ENCODE measurements at regions not wholly inside any gene's neighbourhood (a gene's known extent, or its start where the extent isn't known, plus 50 kb on each side); places are given as distances from the start of the nearest gene placed in this dataset.

DNA sequence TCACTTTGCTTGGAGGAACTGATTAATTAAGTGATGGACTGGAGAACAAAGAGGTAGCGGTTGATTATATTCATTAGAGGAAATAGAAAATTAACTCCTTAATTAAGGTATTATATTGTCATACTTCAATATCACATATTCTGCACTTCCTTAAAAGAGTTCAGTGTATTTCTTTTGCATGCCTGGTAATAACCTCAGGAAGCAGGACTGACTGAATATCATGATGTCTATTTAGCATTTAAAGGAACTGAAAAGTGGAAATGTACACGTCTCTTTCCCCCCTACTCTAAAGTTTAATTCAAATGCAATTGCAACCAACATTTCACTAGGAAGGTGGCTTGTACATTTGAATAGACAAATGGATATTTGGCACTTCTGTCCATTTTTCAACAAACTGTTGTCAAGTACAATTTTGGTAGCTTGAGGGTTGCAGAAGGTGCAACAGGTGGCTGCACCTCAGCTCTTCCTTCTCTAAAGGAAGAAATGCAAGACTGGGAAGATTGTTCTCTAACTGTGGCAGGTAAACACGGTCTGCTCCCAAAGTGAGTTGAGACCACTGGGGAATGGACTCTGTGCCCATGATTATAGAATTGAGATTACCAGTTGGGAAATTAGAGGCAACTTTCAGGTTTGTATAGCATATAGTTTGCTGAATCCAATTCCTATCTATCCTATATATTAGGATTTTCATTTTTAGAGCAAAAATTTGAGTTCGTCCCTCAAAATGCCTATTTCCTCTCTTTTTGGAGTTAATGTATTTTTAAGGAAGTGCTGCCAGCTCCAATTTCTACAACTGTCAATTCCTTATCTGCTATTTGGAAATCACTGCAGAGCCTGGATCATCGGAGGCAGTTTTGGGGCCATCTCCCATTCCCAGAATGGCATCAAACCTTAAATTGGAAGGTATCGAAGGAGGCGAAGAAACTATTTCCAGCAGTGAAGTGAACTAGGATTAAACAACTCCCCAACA, 98.9 kb upstream of the TAF11L2 start:
- Histone ChIP-seq H3K27ac (ENCODE audit: insufficient read depth, low read length) (no peak overlapping the region), H3K4me2 (ENCODE audit: low read depth, low read length) (peak overlapping the region; percentile 69)
- no peak for ATAC-seq (ENCODE audit: low read depth)
- no peak for TF ChIP-seq FOS (IDR thresholded peaks at IDR 0.05; ENCODE audit: low read depth, low read length)
- no peak for TF ChIP-seq RFX5 (IDR thresholded peaks at IDR 0.05; ENCODE audit: low read depth, low read length)
- TF ChIP-seq RCOR1 (IDR thresholded peaks at IDR 0.05; ENCODE audit: insufficient replicate concordance, low read length), result no peak
- TF ChIP-seq RAD21 (IDR thresholded peaks at IDR 0.05; ENCODE audit: low read length), result no peak
- no peak for TF ChIP-seq NFE2L2 (IDR thresholded peaks at IDR 0.05; ENCODE audit: low read depth, low read length)
- TF ChIP-seq CTCF (conservative IDR thresholded peaks at IDR 0.05; ENCODE audit: low read depth, low read length), result no peak
- no peak for TF ChIP-seq SMC3 (IDR thresholded peaks at IDR 0.05; ENCODE audit: low read depth, low read length)
- no peak for TF ChIP-seq MXI1 (IDR thresholded peaks at IDR 0.05; ENCODE audit: borderline replicate concordance, low read depth, low read length)
- no peak for TF ChIP-seq POLR2A (IDR thresholded peaks at IDR 0.05; ENCODE audit: low read depth, low read length)
- TF ChIP-seq ELK1 (IDR thresholded peaks at IDR 0.05; ENCODE audit: borderline replicate concordance, low read depth, low read length), result no peak
- no peak for TF ChIP-seq BHLHE40 (IDR thresholded peaks at IDR 0.05; ENCODE audit: low read depth, low read length)
- TF ChIP-seq, protein P1, sequence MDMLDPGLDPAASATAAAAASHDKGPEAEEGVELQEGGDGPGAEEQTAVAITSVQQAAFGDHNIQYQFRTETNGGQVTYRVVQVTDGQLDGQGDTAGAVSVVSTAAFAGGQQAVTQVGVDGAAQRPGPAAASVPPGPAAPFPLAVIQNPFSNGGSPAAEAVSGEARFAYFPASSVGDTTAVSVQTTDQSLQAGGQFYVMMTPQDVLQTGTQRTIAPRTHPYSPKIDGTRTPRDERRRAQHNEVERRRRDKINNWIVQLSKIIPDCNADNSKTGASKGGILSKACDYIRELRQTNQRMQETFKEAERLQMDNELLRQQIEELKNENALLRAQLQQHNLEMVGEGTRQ (IDR thresholded peaks at IDR 0.05; ENCODE audit: low read depth, low read length), result no peak
- no peak for TF ChIP-seq MAZ (IDR thresholded peaks at IDR 0.05; ENCODE audit: borderline replicate concordance, low read depth, low read length)
- no peak for TF ChIP-seq CEBPB (IDR thresholded peaks at IDR 0.05; ENCODE audit: low read depth, low read length)

More for the DNA sequence above, 98.9 kb upstream of the TAF11L2 start:
- no TSS peak for BruUV-seq (replicated peaks)
- Histone ChIP-seq H3K56ac (ENCODE audit: extremely low read depth, insufficient read depth, low read length) (no peak overlapping the region), H4K91ac (ENCODE audit: insufficient read depth, low read depth, low read length) (no peak overlapping the region), H4K20me1 (ENCODE audit: insufficient read depth, low read length) (no peaks in the 10 kb centered on the region), H3K9ac (ENCODE audit: low read depth, low read length) (no peak overlapping the region), H2BK5ac (ENCODE audit: low read depth, low read length, poor library complexity, severe bottlenecking) (peak overlapping the region; percentile 44), H4K8ac (ENCODE audit: low read depth in 2 of 2, low read length in 2 of 2) (peak overlapping the region in 1 of 2 experiments; percentile 20; a peak in 1 of 4 replicates), H2AK9ac (replicated peaks; ENCODE audit: low read depth, low read length, poor library complexity) (no peak overlapping the region), H2BK15ac (ENCODE audit: low read depth, low read length) (no peak overlapping the region), H2AK5ac (ENCODE audit: low read depth, low read length) (no peak overlapping the region; the same call in 1 of the 2 replicates), H3K36me3 (ENCODE audit: control insufficient read depth, insufficient read depth, low read length) (no peaks in the 10 kb centered on the region), H3K9me1 (ENCODE audit: insufficient read depth, low read length) (peaks cover 12% of the 10 kb centered on the region), H3K4ac (ENCODE audit: low read depth, low read length) (peak overlapping the region; percentile 41; the same call in 1 of the 2 replicates), H3K9me3 (ENCODE audit: control insufficient read depth, insufficient read depth, low read length) (peaks cover 2% of the 10 kb centered on the region; the same call in 1 of the 2 replicates), H3K4me3 (ENCODE audit: insufficient read depth, low read depth, low read length) (no peak overlapping the region), H3K4me1 (ENCODE audit: control insufficient read depth, insufficient read depth, low read length) (peaks cover 8% of the 10 kb centered on the region), H3K79me1 (ENCODE audit: low read depth in 1 of 2, low read length in 2 of 2) (no peaks in the 10 kb centered on the region), H2AFZ (replicated peaks; ENCODE audit: low read length, poor library complexity) (peak overlapping the region; percentile 79), H3K27me3 (ENCODE audit: control insufficient read depth, insufficient read depth, low read length) (peaks cover 17% of the 10 kb centered on the region), H2BK20ac (ENCODE audit: low read depth, low read length) (peak overlapping the region; percentile 26; the same call in 1 of the 2 replicates), H3K14ac (replicated peaks; ENCODE audit: low read depth, low read length) (0 out of 2 replicates have a peak overlapping the region, but pooled peaks have one; percentile 13), H4K5ac (ENCODE audit: low read depth, low read length) (no peak overlapping the region), H2BK120ac (ENCODE audit: low read depth, low read length) (peak overlapping the region; percentile 42), H3K18ac (ENCODE audit: low read depth, low read length) (no peak overlapping the region), H3K23ac (ENCODE audit: low read depth, low read length) (no peak overlapping the region)
- dilution Hi-C loops (cut with HindIII; ENCODE audit: low sequenced_read_pairs, unreplicated experiment) (no loop called here), in situ Hi-C loops (cut with MboI; ENCODE audit: low sequenced_read_pairs) (no loop called here), intact Hi-C loops (cut with micrococcal nuclease) (no loop called here)
- ChIA-PET CTCF (no interaction called here), POLR2A (ENCODE audit: unreplicated experiment) (no interaction called here)
- WGBS, 2 experiments (ENCODE audit: extremely low coverage in 2 of 2, insufficient read length in 1 of 2), result no CpG with 5 or more reads among the region's 7 CpGs
- no peak for DNase-seq

Data from IMR-90 (cell line).